ENCODE measurements at regions not wholly inside any gene's neighbourhood (a gene's known extent, or its start where the extent isn't known, plus 50 kb on each side); places are given as distances from the start of the nearest gene placed in this dataset.

DNA sequence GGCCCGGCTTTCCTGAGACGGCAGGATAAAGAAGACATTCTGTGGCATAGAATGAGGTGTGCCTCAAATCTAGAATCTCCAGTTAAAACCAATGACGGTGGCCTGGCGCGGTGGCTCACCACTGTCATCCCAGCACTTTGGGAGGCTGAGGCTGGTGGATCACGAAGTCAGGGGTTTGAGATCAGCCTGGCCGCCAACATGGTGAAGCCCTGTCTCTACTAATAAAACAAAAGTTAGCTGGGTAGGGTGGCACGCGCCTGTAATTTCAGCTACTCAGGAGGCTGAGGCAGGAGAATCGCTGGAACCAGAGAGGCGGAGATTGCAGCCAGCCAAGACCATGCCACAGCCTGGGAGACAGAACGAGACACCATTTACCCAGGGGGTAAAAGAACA is 193.6 kb downstream of the ALG10 start:
- no peak overlapping the region for H3K23ac ChIP-seq (ENCODE audit: insufficient read length, low read depth, low read length)
- H3K4me2 ChIP-seq (ENCODE audit: insufficient read depth, insufficient read length, low read length) = no peak overlapping the region
- TF ChIP-seq, protein P1, sequence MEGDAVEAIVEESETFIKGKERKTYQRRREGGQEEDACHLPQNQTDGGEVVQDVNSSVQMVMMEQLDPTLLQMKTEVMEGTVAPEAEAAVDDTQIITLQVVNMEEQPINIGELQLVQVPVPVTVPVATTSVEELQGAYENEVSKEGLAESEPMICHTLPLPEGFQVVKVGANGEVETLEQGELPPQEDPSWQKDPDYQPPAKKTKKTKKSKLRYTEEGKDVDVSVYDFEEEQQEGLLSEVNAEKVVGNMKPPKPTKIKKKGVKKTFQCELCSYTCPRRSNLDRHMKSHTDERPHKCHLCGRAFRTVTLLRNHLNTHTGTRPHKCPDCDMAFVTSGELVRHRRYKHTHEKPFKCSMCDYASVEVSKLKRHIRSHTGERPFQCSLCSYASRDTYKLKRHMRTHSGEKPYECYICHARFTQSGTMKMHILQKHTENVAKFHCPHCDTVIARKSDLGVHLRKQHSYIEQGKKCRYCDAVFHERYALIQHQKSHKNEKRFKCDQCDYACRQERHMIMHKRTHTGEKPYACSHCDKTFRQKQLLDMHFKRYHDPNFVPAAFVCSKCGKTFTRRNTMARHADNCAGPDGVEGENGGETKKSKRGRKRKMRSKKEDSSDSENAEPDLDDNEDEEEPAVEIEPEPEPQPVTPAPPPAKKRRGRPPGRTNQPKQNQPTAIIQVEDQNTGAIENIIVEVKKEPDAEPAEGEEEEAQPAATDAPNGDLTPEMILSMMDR (conservative IDR thresholded peaks at IDR 0.05) = no peak
- no peak overlapping the region for H3K4ac ChIP-seq (ENCODE audit: low read depth, low read length)
- H3K79me1 ChIP-seq (ENCODE audit: insufficient read depth, low read depth, low read length, poor library complexity, severe bottlenecking) = no peaks in the 10 kb centered on the region
- no peak overlapping the region for H2BK20ac ChIP-seq (ENCODE audit: low read depth, low read length, poor library complexity, severe bottlenecking)
- no peak for DNase-seq
- no peak overlapping the region for H2BK5ac ChIP-seq (ENCODE audit: insufficient read length, low read length)
- no peak overlapping the region for H2AK5ac ChIP-seq (ENCODE audit: insufficient read length, low read length)
- WGBS (ENCODE audit: extremely low coverage, insufficient read length, low lambda C conversion rate) = no CpG with 5 or more reads among the region's 12 CpGs
- no peak overlapping the region for H4K91ac ChIP-seq (ENCODE audit: insufficient read length, low read depth, low read length)
- no peak overlapping the region for H3T11ph ChIP-seq (ENCODE audit: low read length)
- H3K9ac ChIP-seq (ENCODE audit: extremely low read depth, insufficient read length, low read length) = no peak overlapping the region
- H3K23me2 ChIP-seq (ENCODE audit: insufficient read length, low read depth, low read length, poor library complexity, severe bottlenecking) = no peaks in the 10 kb centered on the region
- Mint-ChIP-seq H3K4me3 (no peak overlapping the region), H3K27me3 (ENCODE audit: low read depth) (peaks cover 2% of the 10 kb centered on the region), H3K9me3 (peaks cover 84 to 91% of the 10 kb centered on the region in 2 experiments), H3K36me3 (ENCODE audit: insufficient read depth in 1 of 3, low read depth in 3 of 3) (peaks cover 12 to 22% (median 20%) of the 10 kb centered on the region in 3 experiments), H3K4me1 (no peaks in the 10 kb centered on the region), H3K27ac (no peak overlapping the region)
- H3K4me1 ChIP-seq (ENCODE audit: insufficient read depth, low read length) = no peaks in the 10 kb centered on the region
- no peak overlapping the region for H3K56ac ChIP-seq (ENCODE audit: insufficient read length, low read depth, low read length)
- H4K20me1 ChIP-seq (ENCODE audit: control insufficient read depth, insufficient read depth, insufficient read length) = no peaks in the 10 kb centered on the region
- no peak overlapping the region for H4K5ac ChIP-seq (ENCODE audit: insufficient read length, low read depth, low read length)
- no peak overlapping the region for H2AFZ ChIP-seq (ENCODE audit: low read length)
- H2BK120ac ChIP-seq (ENCODE audit: low read depth, low read length, poor library complexity, severe bottlenecking) = no peak overlapping the region
- no peak overlapping the region for H2BK12ac ChIP-seq (ENCODE audit: insufficient read length, low read depth, low read length)
- no peaks in the 10 kb centered on the region for H3K79me2 ChIP-seq (ENCODE audit: insufficient read depth, low read length)
- H4K8ac ChIP-seq (replicated peaks; ENCODE audit: insufficient read length, low read depth, low read length) = no peak overlapping the region
- H3K27ac ChIP-seq (ENCODE audit: insufficient read length, low read depth, low read length) = no peak overlapping the region
- H3K27me3 ChIP-seq (ENCODE audit: insufficient read depth, low read length) = no peaks in the 10 kb centered on the region
- H3K9me3 ChIP-seq (ENCODE audit: control insufficient read depth, low read depth, low read length) = peaks cover 16% of the 10 kb centered on the region
- H2BK15ac ChIP-seq (ENCODE audit: low read depth, low read length) = no peak overlapping the region
- no peak overlapping the region for H3K14ac ChIP-seq (ENCODE audit: insufficient read depth, low read length)
- no peak overlapping the region for H3K18ac ChIP-seq (ENCODE audit: insufficient read length, low read depth, low read length)

All from H9 (cell line).